NCI-H524 treated with DMSO at 0.1 percent for 48 hours (cell line): ENCODE measurements at regions not wholly inside any gene's neighbourhood (a gene's known extent, or its start where the extent isn't known, plus 50 kb on each side); places are given as distances from the start of the nearest gene placed in this dataset.
"Not testable (repeated sequence)": the region's sequence is repeated elsewhere in the genome, so short reads cannot be mapped to it uniquely, and the experiment has no call there.

ENCODE experiments used
- DNase-seq: peaks from one replicate; lab custom pipeline; 2025; lab: John Stamatoyannopoulos, UW

- DNase-seq, result no peak
Observed at GRCh38 chr5:62041156-62041756, 264.8 kb upstream of the KIF2A start.

- no peak for DNase-seq
Observed at GRCh38 chr5:62042007-62042406, 264.0 kb upstream of the KIF2A start.

GRCh38 chr5:62043289-62044280 lies 262.4 kb upstream of the KIF2A start:
- DNase-seq, result peak; percentile 37

- DNase-seq, result no peak
Observed at GRCh38 chr5:62044989-62045388, 261.0 kb upstream of the KIF2A start.

- DNase-seq, result no peak
Observed at GRCh38 chr5:62046191-62046590, 259.8 kb upstream of the KIF2A start.

- no peak for DNase-seq
Observed at GRCh38 chr5:62051747-62052146, 254.3 kb upstream of the KIF2A start.

- DNase-seq, result no peak
Observed at GRCh38 chr5:62059960-62060359, 246.0 kb upstream of the KIF2A start.

- DNase-seq, result no peak
Observed at GRCh38 chr5:62065050-62065449, 241.0 kb upstream of the KIF2A start.

- no peak for DNase-seq
Observed at GRCh38 chr5:62066761-62067277, 239.2 kb upstream of the KIF2A start.

GRCh38 chr5:62068554-62068953 lies 237.5 kb upstream of the KIF2A start:
- DNase-seq, result no peak

- no peak for DNase-seq
Observed at GRCh38 chr5:62077387-62077786, 228.6 kb upstream of the KIF2A start.

GRCh38 chr5:62077823-62078550 lies 228.0 kb upstream of the KIF2A start:
- DNase-seq, result no peak

- DNase-seq, result no peak
Observed at GRCh38 chr5:62082370-62082801, 223.6 kb upstream of the KIF2A start.

- DNase-seq, result no peak
Observed at GRCh38 chr5:62083247-62083646, 222.8 kb upstream of the KIF2A start.

- DNase-seq, result no peak
Observed at GRCh38 chr5:62083661-62084060, 222.3 kb upstream of the KIF2A start.

GRCh38 chr5:62084391-62084790 lies 221.6 kb upstream of the KIF2A start:
- no peak for DNase-seq

- DNase-seq, result no peak
Observed at GRCh38 chr5:62090953-62091352, 215.1 kb upstream of the KIF2A start.

- DNase-seq, result no peak
Observed at GRCh38 chr5:62093411-62093810, 212.6 kb upstream of the KIF2A start.

- DNase-seq, result peak; percentile 22
Observed at GRCh38 chr5:62093976-62094375, 212.0 kb upstream of the KIF2A start.

- DNase-seq, result no peak
Observed at GRCh38 chr5:62097361-62097760, 208.6 kb upstream of the KIF2A start.

- no peak for DNase-seq
Observed at GRCh38 chr5:62100201-62100600, 205.8 kb upstream of the KIF2A start.

GRCh38 chr5:62103863-62104262 lies 202.1 kb upstream of the KIF2A start:
- DNase-seq, result not testable (repeated sequence)
